Nephron progenitor cell (in vitro differentiated cells): ENCODE measurements at regions not wholly inside any gene's neighbourhood (a gene's known extent, or its start where the extent isn't known, plus 50 kb on each side); places are given as distances from the start of the nearest gene placed in this dataset.

Experiments
- DNase-seq: peaks from one replicate; pipeline ENCODE4 v3.0.0; 2021
- H3K27ac Mint-ChIP-seq: 2 replicates; pipeline ENCODE4 v1.8.0; 2021; ENCODE audit warnings: mild to moderate bottlenecking, moderate library complexity, mixed read lengths
- H3K27me3 Mint-ChIP-seq: 2 replicates; pipeline ENCODE4 v1.8.0; 2021; ENCODE audit warnings: mild to moderate bottlenecking, low read depth, mixed read lengths; ENCODE audit not compliant: poor library complexity
- H3K36me3 Mint-ChIP-seq: 2 replicates; pipeline ENCODE4 v1.8.0; 2021; ENCODE audit warnings: low read depth, mixed read lengths
- H3K4me1 Mint-ChIP-seq: 2 replicates; pipeline ENCODE4 v1.8.0; 2021; ENCODE audit warnings: mixed read lengths
- H3K4me3 Mint-ChIP-seq: 2 replicates; pipeline ENCODE4 v1.8.0; 2021; ENCODE audit warnings: mild to moderate bottlenecking, moderate library complexity, mixed read lengths
- H3K9me3 Mint-ChIP-seq: 2 replicates; pipeline ENCODE4 v1.8.0; 2021; ENCODE audit warnings: mild to moderate bottlenecking, moderate library complexity, mixed read lengths
- CTCF ChIP-seq: fragments of 200-600 bp; sonication (generic); IDR thresholded peaks from 2 replicates; pipeline ENCODE4 v1.5.0; 2021; ENCODE audit warnings: antibody characterized with exemption

GRCh38 chr4:154961263-154961662 lies 180.2 kb downstream of the RBM46 start:
- no peak overlapping the region for H3K4me3 Mint-ChIP-seq
- no peaks in the 10 kb centered on the region for H3K36me3 Mint-ChIP-seq
- no peak overlapping the region for H3K27ac Mint-ChIP-seq
- TF ChIP-seq CTCF, result no peak
- no peak for DNase-seq
- H3K9me3 Mint-ChIP-seq, result peaks cover 15% of the 10 kb centered on the region
- H3K4me1 Mint-ChIP-seq, result no peaks in the 10 kb centered on the region
- H3K27me3 Mint-ChIP-seq, result no peaks in the 10 kb centered on the region

DNA sequence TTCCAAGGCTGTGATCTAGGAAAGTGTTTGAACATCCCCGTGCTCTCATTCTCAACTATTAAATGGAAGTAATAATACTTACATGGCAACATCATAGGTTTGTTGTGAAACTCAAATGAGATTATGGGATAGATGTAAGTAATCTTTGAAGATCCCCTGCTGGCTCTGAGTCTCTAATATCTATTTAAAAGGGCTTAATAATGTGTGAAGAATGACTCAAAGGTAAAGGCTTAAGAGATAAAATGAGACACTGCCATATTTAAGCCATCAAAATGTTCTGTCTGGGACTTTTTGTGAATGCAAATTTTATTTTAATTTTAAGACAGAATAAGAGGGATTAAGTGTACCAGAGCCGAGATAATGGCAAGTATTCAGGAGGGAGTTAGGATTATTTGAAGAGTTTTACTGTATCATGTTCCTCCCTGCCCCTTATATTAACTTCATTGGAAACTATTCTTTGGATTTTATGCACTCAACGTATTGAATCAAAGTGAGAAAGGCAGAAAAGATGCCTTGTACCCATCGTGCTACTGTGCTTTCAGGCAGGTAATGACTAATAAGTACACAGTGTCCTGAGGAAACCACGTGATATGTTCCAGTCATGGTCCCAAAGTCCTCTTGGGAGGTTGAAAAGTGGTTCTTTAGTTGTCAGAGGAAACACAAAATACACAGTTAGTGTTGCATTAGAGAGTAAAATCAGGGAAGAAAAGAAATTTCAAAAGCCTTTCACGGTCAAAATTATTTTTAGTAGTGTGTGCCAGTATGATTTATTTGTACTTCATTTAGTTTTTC lies 192.4 kb downstream of the RBM46 start:
- Mint-ChIP-seq H3K27ac (no peak overlapping the region), H3K27me3 (no peaks in the 10 kb centered on the region), H3K9me3 (no peaks in the 10 kb centered on the region), H3K4me3 (no peak overlapping the region), H3K36me3 (no peaks in the 10 kb centered on the region), H3K4me1 (no peaks in the 10 kb centered on the region)
- TF ChIP-seq CTCF, result no peak
- no peak for DNase-seq

- H3K27me3 Mint-ChIP-seq, result no peaks in the 10 kb centered on the region
- TF ChIP-seq CTCF, result no peak
- H3K4me1 Mint-ChIP-seq, result no peaks in the 10 kb centered on the region
- no peaks in the 10 kb centered on the region for H3K36me3 Mint-ChIP-seq
- H3K27ac Mint-ChIP-seq, result no peak overlapping the region
- peaks cover 3% of the 10 kb centered on the region for H3K9me3 Mint-ChIP-seq
- H3K4me3 Mint-ChIP-seq, result no peak overlapping the region
- no peak for DNase-seq
Measured at GRCh38 chr4:154977228-154977627, 196.2 kb downstream of the RBM46 start.

DNA sequence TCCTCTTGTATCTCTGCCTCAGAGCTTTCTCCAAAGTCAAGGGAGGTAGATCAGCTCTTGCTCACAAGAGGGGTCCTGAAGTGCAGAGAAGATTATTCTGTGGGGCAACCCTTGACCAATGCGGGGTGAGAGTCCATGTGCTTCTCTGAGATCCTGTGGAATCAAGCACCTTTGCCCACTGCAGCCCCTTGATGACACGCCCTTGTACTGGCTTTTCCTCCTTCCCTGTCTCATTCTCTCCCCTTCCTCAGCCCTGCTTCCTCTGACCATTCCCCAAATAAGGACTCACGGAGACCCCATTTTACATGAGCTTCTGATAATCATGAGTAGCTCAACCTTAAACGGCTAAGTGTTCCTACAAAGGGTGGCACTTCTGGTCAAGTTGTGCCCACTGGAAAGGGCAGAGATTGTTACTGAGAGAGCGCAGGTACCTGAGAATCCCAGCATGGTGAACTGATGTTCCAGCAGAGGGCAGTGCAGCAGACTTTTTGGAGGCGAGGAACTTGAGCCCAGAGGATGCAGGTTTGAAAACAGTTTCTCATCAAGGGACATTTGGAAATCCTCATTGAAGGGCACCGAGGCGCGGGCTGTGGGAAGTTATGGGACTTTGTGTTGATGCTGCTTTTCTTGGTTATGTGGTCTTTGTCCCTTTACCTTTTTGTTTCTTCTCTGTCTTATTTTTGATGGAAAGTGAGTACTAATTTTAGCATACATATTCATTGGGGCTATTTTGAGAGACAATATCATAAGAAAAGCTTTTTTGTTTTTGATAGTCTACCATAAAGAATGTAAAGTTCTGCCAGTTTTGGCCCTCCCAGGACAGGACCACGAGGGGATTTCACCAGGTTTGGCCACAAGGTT lies 201.3 kb downstream of the RBM46 start:
- Mint-ChIP-seq H3K36me3 (no peaks in the 10 kb centered on the region), H3K4me3 (no peak overlapping the region), H3K4me1 (no peaks in the 10 kb centered on the region), H3K27me3 (peaks cover 5% of the 10 kb centered on the region), H3K27ac (no peak overlapping the region), H3K9me3 (peaks cover 3% of the 10 kb centered on the region)
- DNase-seq, result peak; percentile 73
- peak; percentile 71 for TF ChIP-seq CTCF

DNA sequence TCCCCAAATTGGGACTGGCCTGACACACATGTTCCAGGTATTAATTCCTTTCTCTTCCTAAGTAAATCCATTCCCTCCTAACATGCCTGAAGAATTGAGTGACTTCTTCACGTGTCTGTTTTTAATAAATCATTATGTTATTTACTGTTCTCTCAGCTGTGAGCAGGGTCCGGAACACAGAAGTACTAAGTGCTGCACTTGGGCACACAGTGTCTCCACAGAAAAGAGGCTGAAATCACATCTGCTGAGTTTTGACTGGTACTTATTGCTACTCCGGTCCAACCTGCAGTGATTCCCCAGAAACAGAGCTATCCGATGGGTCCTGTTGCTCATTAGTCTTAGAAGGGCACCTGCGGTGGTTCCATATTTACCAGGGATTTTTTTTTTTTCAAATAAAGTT lies 202.6 kb downstream of the RBM46 start:
- Mint-ChIP-seq H3K27ac (no peak overlapping the region), H3K9me3 (peaks cover 3% of the 10 kb centered on the region), H3K4me1 (no peaks in the 10 kb centered on the region), H3K27me3 (peaks cover 5% of the 10 kb centered on the region), H3K4me3 (no peak overlapping the region), H3K36me3 (no peaks in the 10 kb centered on the region)
- TF ChIP-seq CTCF, result no peak
- DNase-seq, result no peak
